Pulmonary artery endothelial cell (primary cell): ENCODE measurements at regions not wholly inside any gene's neighbourhood (a gene's known extent, or its start where the extent isn't known, plus 50 kb on each side); places are given as distances from the start of the nearest gene placed in this dataset.

ENCODE experiments used
- DNase-seq: peaks from one replicate; pipeline ENCODE4 v3.0.0-alpha.2; 2011; ENCODE audit warnings: low read depth, low spot score

GRCh38 chr3:176439729-176440128 lies 757.6 kb downstream of the TBL1XR1 start:
- no peak for DNase-seq

DNA sequence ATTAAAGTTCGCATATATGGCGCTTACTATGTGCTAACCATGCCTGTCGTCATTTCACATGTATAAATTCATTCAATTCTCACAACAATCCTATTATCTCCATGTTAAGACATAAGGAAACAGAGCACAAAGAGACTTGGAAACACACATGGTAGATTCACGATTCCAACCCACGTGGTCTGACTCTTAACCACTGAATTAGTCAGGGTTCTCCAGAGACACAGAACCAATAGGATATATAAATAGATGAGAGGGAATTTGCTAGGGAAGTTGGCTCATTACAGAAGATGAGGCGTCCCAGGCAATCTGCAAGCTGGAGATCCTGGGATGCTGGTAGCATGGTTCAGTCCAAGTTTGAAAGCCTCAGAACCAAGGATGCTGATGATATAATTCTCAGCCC lies 765.3 kb downstream of the TBL1XR1 start:
- no peak for DNase-seq

GRCh38 chr3:176431038-176431418 lies 766.3 kb downstream of the TBL1XR1 start:
- no peak for DNase-seq

- no peak for DNase-seq
These were observed 766.8 kb downstream of the TBL1XR1 start for GRCh38 chr3:176430244-176431037.

DNA sequence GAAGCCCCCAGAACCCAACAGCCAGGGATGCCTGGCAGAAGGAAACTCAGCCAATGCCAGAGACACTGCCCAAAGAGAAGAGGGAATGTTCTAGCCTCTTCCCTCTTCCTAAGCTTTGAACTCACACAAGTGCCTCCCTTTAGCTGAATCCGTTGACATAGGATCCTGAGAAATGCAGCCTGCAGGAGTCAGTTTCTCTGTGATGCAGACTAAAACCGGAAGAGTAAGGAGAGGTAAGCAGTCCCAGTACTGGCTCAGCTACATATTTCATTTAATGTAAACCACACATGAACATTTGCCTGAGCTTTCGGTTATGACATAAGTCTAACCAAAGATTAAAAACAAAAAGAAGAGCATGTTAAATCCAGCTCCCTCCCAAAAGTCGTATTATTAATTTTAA lies 768.7 kb downstream of the TBL1XR1 start:
- DNase-seq = no peak

- DNase-seq = no peak
These were observed 770.9 kb downstream of the TBL1XR1 start for GRCh38 chr3:176426371-176426770.

- DNase-seq = no peak
These were observed 780.4 kb downstream of the TBL1XR1 start for GRCh38 chr3:176416870-176417269.

DNA sequence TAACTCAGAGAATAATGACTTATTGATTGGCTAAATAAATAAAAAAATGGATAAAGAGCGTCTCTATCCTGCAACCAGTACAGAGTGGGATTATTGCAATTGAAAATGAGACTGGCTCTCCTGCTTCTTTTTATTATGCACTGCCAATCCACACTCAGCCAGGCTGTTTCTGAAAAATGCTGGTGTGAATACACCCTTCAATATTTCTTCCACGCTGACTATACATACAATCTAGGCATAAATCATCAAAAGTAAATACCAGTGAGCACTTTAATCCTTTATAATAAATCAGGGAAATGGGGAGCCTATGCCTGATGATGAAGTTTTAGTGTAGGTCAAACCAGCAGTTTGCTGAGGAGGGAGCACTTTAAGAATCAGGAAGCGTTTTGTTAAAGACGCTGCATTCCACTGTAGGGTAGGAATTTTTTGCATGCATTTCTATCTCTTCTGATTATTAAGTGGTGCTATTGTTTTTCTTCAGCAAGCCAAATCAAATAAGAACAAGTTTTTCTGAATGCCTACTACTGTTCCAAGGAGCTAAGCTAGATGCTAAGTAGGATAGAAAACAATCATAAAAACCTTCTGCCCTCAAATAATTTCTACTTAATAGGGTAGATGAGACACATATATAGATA lies 781.5 kb downstream of the TBL1XR1 start:
- no peak for DNase-seq

DNA sequence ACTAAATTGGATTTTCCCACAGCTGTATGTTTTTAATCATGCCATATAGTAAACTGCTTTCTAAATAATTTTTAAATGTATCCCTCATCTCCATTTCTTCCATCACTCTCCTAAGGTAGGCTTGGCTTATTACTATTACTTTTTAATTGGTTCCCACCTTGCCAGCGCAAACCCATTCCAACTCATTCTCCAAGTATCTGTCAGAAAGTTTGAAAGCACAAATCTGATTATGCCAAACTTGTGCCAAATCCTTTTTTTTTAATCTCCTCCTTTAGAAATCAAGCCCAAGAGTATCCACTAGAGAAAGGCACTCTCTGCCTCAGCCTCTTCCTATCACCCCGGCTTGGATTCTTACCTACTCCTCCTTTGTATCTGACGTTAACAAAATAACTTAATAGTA lies 784.5 kb downstream of the TBL1XR1 start:
- DNase-seq = no peak

GRCh38 chr3:176403531-176403930 lies 793.8 kb downstream of the TBL1XR1 start:
- DNase-seq = no peak

DNA sequence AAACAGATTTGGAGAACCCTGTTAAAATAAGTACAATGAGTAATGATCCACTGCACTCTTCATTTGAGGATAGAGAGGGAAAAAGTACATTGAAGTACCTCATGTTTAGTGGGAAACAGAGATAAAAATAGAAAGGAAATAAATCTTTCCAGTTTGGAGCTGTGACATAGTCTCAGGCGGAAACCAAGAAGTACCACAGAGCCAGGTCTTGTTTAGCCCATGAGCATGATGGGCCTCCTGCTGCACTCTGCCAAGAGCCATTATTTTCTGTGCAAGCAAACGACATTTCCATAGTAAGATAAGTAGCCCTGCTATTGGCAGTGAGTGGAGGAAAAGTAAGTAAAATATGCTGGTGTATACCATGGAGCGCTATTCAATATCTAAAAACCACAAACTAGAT lies 796.1 kb downstream of the TBL1XR1 start:
- DNase-seq = no peak

DNA sequence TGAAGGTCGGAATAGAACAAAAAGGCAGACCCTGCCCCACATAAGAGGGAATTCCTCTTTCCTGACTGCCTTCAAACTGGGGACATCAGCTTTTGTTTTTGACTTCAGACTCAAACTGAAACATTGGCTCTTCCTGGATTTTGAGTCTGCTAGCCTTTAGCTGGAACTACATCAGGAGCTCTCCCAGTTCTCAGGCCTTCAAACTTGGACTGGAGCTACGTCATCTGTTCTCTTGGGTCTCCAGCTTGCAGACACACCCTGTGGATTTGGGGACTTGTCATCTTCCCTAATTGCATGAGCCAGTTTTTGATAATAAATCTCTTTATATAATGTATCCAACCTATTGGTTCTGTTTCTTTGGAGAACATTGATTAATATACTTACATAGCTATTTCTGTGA lies 798.1 kb downstream of the TBL1XR1 start:
- no peak for DNase-seq

GRCh38 chr3:176395240-176395639 lies 802.0 kb downstream of the TBL1XR1 start:
- DNase-seq = no peak

- no peak for DNase-seq
These were observed 818.5 kb downstream of the TBL1XR1 start for GRCh38 chr3:176378789-176379188.

DNA sequence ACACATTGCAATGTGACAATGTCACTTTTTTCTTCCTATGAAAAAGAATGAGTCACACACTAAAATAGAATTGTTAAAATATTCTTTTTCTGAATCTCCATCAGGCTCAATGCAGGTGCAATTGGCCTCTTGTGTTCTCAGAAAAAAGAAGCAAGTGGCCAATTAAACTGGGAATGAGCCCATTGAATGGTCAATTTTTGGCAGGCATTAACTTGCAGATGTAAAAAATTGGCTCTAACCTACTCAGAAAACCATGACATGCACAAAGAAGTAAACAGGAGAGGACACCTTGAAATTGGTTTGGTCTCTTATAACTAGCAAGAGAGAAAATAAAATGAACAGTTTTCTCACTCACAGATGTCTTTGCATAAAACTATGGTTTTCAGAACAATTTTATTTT lies 820.8 kb downstream of the TBL1XR1 start:
- no peak for DNase-seq

- DNase-seq = no peak
These were observed 821.8 kb downstream of the TBL1XR1 start for GRCh38 chr3:176375519-176375918.

GRCh38 chr3:176362191-176362731 lies 835.0 kb downstream of the TBL1XR1 start:
- DNase-seq = no peak

GRCh38 chr3:176359211-176359610 lies 838.1 kb downstream of the TBL1XR1 start:
- no peak for DNase-seq

GRCh38 chr3:176357891-176358290 lies 839.4 kb downstream of the TBL1XR1 start:
- no peak for DNase-seq

DNA sequence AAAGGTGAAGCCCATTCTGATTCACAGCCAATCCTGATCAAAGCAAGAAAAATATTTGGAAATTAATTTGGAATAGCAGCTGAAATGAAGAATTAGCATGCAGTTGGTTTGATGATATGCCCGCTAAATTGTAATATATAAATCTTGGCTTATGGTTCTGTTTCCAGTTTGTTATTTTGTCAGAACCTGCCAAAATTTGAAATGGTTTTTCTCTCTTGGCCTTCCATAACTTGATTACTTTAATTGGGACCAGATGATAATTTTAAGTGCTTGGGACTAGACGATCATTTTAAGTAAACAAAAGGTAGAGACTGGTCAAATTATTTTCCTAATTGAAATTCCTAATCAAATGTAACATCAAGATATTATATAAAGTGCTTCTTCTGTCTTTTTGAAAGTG lies 842.4 kb downstream of the TBL1XR1 start:
- DNase-seq = no peak

- DNase-seq = no peak
These were observed 844.5 kb downstream of the TBL1XR1 start for GRCh38 chr3:176352716-176353334.

DNA sequence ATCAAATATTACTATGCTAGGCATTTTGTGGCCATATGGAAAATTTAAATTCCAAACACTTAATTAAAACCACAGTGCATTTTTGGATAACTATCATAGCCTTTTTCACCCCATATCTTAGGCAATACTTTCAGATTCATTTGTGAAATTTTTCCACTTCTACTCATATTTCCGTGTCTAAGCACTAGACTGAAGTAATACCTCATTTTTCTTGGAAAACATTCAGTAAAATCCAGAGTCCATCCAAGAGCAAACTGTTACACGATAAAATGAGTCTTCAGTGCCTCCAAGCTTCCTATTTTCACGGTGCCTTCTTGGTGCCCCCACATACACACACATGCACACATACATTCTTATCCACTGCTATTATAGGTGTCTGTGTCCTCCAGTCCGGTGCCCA lies 845.9 kb downstream of the TBL1XR1 start:
- DNase-seq = no peak

DNA sequence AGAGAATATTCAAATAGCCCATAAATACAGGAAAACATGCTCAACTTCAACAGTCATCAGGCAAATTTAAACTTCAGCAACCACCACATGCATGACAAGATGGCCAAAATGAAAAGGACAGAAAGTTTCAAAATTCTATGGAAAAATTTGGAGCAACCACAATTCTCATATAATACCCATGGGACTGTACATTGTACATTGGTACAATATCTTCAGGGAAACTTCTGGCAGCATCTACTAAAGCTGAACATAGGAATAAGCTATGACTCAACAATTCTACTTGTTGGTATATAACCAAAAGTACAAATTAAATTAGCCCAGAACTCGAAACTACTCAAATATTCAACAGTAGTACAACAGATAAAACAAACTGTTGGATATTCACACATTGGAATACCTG lies 847.6 kb downstream of the TBL1XR1 start:
- no peak for DNase-seq
